Non-pigmented ciliary epithelial cell (primary cell): ENCODE measurements at regions not wholly inside any gene's neighbourhood (a gene's known extent, or its start where the extent isn't known, plus 50 kb on each side); places are given as distances from the start of the nearest gene placed in this dataset.

Experiments
- DNase-seq: peaks from one replicate; pipeline ENCODE4 v3.0.0-alpha.2; 2010; ENCODE audit warnings: low read depth

- no peak for DNase-seq
Measured at GRCh38 chr10:47143473-47143872, 156.5 kb upstream of the GDF10 start.

GRCh38 chr10:47144525-47144924, 155.5 kb upstream of the GDF10 start:
- no peak for DNase-seq

GRCh38 chr10:47145290-47145934, 154.6 kb upstream of the GDF10 start:
- no peak for DNase-seq

DNA sequence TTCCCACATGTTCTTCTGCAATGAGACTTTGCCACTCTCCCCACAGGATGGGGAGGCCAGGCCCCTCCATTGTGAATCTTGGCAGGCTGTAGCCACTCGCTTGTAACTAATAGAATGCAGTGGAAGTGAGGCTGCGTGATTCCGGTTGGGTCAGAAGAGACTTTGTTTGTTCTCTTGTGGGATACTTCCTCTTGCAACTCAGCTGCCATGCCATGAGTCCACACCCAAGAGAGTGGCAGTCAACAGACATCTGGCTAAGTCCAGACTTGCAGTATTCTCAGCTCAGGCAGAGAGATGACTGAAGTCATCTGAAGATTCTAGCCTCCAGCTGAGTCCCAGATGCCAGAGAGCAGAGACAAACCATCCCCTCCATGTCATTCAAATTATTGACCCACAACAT, 153.4 kb upstream of the GDF10 start:
- DNase-seq, result no peak

- no peak for DNase-seq
Measured at GRCh38 chr10:47147186-47147585, 152.8 kb upstream of the GDF10 start.

GRCh38 chr10:47150581-47150980, 149.4 kb upstream of the GDF10 start:
- no peak for DNase-seq

DNA sequence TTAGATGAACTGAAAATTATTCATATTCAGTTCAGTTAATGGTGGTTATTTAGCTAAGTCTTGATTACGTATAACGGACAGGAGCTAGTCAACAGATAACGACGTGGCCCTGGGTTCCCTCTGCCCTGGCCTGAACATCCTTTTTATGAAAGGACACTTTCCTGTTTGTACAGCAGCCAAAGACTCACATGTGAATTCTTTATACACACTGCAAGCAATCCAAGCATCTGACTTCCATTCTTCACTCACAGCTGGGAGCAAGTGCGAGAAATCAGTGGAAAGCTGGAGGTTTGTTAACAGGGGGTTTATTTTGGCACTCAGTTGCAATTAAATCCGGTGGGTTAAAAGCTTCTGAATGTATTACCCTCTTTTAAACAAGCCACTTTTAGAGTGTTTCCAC, 148.1 kb upstream of the GDF10 start:
- no peak for DNase-seq

DNA sequence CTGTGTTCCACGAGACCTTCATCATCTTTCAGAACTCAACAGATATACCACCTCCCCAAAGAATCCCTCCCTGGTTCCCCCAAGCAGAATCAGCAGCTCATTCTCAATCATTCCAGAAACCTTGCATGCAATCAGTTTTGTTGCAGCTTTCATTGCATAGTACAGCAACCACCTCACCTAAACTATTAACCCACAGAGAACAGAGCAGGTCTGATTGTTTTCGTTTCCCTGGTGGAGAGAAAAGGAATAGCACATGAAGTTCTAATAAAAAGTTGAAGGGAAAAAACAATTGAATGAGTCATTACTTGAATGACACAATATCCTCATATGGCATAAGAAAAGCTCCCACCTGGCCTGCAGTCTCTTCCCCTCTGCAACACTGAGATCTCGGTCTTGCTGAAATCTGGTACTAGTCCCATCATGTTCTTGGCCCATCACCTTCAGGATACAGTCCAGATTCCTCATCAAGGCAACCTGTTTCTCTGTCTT, 147.1 kb upstream of the GDF10 start:
- no peak for DNase-seq

DNA sequence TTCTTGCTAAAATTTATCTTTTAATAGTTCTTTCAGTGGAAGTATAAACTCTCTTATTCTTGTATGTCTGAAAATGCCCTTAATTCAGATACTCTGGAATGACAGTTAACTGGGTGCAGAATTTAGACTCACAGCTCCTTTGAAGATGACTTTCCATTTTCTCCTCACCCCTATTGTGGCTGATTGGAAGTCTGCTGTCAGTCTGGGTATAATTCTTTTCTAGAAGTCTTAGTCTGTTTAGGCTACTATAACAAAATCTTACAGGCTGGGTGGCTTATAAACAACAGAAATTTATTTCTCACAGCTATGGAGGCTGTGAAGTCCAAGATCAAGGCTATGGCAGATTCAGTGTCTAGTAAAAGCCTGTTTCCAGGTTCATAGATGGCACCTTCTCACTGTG, 145.2 kb upstream of the GDF10 start:
- no peak for DNase-seq

- no peak for DNase-seq
Measured at GRCh38 chr10:47156873-47157272, 143.1 kb upstream of the GDF10 start.

DNA sequence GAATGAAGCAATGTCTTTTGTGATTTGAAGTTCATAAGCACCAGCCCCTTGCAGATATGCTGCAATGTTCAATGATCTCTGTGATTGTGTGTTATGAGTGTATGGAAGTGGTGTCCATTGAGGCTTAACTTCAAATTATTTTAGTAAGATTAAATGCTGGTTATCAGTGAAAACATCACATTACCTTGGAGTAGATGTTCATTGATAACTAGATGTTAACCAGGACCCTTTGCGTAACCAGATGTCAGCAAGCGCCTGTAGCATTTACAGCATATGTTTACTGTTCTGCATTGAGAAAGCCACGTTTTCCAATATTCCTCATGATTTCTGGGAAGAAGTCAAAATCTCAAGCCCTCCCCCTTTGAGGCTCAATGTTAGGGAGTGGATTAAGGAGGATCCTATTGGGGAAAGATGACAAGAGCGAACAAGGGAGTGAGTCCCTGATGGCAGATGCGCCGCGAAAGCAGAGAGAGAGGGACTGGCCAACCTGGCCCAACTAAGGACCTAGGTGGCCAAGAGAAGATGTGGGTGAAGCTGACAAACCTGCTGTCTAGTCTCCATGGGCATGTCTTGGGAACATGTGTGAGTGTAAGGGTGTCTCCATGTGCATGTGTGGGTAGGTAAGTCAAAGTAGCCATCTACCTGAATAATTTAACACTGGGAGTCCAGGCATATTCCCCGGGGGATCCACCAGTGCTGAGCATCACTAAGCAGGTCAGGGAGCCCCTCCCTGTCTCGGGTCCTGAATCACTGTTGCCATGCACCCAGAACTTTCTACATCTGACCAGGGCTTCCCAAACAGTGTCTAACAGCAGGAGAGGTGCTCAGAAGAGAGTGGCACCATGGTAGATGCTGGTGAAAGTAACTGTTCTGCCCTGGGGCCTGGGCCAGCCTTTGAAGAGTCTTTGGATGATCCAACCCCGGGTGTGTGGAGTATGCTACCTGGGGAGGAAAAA, 141.6 kb upstream of the GDF10 start:
- DNase-seq, result no peak

DNA sequence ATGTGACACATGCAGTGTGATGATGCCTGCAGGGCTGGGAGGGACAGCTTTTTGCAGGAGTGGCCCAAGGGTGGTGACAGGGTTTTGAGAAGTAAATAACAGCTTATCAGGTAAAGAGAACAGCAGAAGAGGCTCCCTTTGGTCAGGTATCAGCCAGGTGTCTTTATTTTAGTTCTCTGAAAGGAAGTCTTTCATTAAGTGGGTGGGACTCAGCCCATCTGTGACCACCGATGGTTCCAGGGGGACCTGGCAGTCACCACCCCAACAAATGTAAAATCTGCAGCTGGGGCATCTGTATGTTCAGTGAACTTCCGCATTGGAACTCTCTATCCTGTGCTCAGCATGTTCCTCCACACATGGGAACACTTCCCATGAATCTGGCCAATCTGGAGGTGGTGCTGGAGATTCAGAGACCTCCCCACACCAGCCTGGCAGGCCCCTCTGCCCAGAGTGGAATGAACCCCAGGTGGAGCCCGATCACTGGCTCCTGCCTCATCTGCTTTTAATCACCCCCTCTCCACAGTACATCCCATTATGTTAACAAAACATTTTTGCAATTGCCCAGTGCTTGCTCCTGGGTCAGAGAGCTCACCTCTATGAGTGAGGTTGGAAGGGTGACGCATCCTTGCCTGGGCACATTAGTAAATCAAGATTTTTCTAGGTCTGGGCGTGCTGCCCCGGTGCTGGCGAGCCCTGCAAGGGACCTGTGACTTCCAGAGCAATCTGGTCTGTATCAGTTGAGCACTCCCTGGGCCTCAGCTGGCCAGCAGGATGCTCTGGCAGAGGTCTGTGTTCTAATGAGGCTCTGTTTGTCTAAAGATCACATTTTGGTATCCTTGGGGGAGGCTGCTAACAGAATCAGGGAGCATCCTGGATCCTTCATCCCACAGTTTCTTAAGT, 140.4 kb upstream of the GDF10 start:
- no peak for DNase-seq

DNA sequence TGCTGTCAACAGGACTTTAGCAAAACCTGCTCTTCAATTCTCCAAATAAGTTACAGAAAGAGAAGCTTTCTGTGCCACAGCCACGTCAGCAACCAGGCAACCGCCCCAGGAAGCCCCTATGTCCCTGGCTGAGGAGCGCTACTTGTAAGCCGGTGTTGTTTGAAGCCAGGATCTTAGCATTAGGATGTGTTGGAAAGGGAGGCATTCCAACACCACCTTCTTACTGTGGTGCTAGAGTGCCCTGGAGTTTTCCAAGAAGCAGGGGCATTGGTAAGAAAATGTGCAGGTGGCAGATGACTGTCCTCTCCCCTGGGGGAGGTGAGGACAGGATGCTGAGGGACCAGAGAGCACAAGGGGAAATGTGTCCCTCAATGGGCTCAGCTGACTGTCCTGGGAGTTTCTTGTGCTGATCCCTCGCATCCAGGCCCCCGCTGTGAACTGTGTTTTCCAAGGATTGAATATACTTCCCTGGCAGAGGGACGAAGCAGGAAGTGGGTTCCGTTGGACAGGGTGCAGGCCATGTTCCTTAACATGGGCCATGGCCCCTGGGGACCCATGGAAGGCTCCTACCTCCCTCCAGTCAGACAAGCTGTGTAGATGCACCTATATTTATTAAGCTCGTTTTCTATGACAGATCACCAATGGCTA, 139.6 kb upstream of the GDF10 start:
- DNase-seq, result no peak

DNA sequence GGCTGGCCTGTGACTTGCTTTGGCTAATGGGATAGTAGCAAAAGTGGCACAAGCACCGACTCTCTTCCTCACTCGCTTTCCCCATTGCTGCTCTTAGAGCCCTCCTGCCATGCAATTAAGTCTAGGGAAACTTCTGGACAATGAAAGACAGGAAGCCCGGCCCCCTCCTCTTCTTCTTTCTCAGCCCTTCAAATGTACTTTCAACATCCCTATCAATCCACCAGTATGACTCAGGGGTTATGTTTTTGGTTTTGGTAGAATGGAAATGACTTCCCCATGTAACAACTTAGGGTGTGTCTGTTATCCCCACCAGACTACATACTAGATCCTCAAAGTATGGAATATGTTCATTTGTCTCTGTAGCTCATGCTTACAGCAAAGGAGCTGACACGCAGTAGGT, 139.0 kb upstream of the GDF10 start:
- DNase-seq, result no peak

- no peak for DNase-seq
Measured at GRCh38 chr10:47161465-47161864, 138.5 kb upstream of the GDF10 start.

DNA sequence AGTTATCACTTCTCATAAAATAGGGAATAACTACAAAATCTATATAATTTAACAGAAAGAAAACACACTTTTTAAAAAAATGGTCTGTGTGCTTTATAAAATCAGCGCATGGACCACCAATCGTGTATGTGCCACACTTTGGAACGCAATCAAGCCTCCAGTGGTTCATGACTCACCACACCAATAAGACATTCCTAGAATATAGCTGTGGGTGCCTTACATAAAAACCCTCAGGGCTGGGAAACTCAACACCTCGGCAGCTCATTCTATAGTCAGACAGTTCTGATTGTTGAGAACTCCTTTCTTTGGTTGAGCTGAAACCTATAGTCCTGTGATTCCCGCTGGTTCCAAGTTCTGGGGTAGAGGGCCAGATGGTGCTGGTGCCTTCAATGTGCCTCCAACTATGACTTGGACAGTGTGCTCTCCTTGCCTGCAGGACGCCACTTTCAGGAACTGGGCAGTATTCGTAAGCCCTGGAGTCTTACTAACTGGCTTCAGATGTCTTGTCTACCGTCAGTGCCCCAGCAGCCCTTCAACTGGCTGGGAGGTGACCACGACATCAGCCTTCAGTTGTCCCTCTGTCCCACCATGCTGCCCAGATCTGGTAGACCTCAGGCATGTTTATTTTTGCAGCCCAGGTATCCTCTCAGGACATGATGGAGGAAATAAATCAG, 135.7 kb upstream of the GDF10 start:
- peak; percentile 83 for DNase-seq

DNA sequence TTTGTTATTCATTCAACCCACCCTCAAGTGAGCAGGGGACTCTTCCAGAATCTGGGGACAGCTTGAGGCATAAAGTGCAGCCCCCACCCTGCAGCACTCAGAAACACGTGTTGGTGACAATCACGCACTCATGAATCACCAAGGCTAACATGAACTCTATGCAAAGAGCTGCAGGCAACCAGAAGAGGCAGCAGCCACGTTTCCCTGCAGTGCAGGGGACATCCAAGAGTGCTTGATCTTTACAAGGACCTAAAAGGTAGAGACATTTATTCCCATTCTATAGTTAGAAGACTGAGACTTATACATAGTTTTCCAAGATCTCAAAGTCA, 135.2 kb upstream of the GDF10 start:
- DNase-seq, result no peak

GRCh38 chr10:47165168-47165710, 134.8 kb upstream of the GDF10 start:
- no peak for DNase-seq

- no peak for DNase-seq
Measured at GRCh38 chr10:47165711-47166404, 134.1 kb upstream of the GDF10 start.

DNA sequence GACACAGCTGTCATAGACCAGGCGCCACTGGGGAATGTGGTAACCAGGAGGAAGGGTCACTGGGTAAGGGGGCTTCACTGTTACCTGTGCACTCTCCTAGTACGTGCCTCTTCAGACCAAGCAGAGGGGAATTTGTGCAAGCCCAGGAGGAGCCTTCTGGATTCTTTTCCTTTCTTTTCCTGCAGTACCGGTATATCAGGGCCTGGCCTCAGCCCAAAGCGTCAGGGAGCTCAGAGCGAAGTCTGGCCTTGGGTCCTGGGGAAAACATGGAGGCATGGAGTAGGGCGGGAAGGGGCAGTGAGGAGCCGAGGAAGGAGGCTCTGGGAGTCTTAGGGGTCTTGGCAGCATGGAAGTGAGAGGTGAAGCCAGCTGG, 133.6 kb upstream of the GDF10 start:
- no peak for DNase-seq
